Thyroid gland (tissue), 4 donors: ENCODE measurements at regions not wholly inside any gene's neighbourhood (a gene's known extent, or its start where the extent isn't known, plus 50 kb on each side); places are given as distances from the start of the nearest gene placed in this dataset.
"Not testable (repeated sequence)": the region's sequence is repeated elsewhere in the genome, so short reads cannot be mapped to it uniquely, and the experiment has no call there.

Experiments used
- POLR2A ChIP-seq, 2 donors: fragments of 450-650 bp; IDR thresholded peaks; one replicate each; pipeline ENCODE4 v1.6.1; 2017; ENCODE audit warnings: antibody characterized with exemption in 2 of 2, mild to moderate bottlenecking in 2 of 2, moderate library complexity in 1 of 2
- TF ChIP-seq, protein P1 (sequence below), 6 experiments: fragments of 200-600 bp in 3 of 6; fragments of 450-650 bp in 3 of 6; sonication (generic) in 3 of 6; IDR thresholded peaks; one replicate each; pipeline ENCODE4 v1.5.1; 2016 to 2019; ENCODE audit warnings: antibody characterized with exemption in 6 of 6, mild to moderate bottlenecking in 2 of 6, inconsistent platforms in 1 of 6, moderate library complexity in 1 of 6

DNA sequence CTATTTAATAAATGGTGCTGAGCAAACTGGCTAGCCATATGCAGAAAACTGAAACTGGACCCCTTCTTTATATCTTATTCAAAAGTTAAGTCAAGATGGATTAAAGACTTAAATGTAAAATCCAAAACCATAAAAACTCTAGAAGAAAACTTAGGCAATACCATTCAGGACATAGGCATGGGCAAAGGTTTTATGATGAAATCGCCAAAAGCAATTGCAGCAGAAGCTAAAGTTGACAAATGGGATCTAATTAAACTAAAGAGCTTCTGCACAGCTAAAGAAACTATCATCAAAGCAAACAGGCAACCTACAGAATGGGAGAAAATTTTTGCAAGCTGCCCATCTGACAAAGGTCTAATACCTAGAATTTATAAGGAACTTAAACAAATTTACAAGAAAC, 79.0 kb upstream of the SALL1 start:
- TF ChIP-seq, protein P1, sequence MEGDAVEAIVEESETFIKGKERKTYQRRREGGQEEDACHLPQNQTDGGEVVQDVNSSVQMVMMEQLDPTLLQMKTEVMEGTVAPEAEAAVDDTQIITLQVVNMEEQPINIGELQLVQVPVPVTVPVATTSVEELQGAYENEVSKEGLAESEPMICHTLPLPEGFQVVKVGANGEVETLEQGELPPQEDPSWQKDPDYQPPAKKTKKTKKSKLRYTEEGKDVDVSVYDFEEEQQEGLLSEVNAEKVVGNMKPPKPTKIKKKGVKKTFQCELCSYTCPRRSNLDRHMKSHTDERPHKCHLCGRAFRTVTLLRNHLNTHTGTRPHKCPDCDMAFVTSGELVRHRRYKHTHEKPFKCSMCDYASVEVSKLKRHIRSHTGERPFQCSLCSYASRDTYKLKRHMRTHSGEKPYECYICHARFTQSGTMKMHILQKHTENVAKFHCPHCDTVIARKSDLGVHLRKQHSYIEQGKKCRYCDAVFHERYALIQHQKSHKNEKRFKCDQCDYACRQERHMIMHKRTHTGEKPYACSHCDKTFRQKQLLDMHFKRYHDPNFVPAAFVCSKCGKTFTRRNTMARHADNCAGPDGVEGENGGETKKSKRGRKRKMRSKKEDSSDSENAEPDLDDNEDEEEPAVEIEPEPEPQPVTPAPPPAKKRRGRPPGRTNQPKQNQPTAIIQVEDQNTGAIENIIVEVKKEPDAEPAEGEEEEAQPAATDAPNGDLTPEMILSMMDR (IDR thresholded peaks at IDR 0.05): not testable (repeated sequence)
- not testable (repeated sequence) for TF ChIP-seq POLR2A (IDR thresholded peaks at IDR 0.05)
